ENCODE measurements at regions not wholly inside any gene's neighbourhood (a gene's known extent, or its start where the extent isn't known, plus 50 kb on each side); places are given as distances from the start of the nearest gene placed in this dataset.

- no peak for DNase-seq
Measured at GRCh38 chr6:44614396-44614795, 226.9 kb downstream of the CDC5L start.

- no peak for DNase-seq
Measured at GRCh38 chr6:44615621-44616020, 228.1 kb downstream of the CDC5L start.

GRCh38 chr6:44617416-44617815, 229.9 kb downstream of the CDC5L start:
- no peak for DNase-seq

GRCh38 chr6:44618371-44618770, 230.9 kb downstream of the CDC5L start:
- DNase-seq, result no peak

- no peak for DNase-seq
Measured at GRCh38 chr6:44620922-44621321, 233.4 kb downstream of the CDC5L start.

GRCh38 chr6:44621846-44622245, 234.3 kb downstream of the CDC5L start:
- DNase-seq, result no peak

GRCh38 chr6:44622555-44622954, 235.0 kb downstream of the CDC5L start:
- no peak for DNase-seq

GRCh38 chr6:44622956-44623355, 235.4 kb downstream of the CDC5L start:
- no peak for DNase-seq

GRCh38 chr6:44624226-44624625, 236.7 kb downstream of the CDC5L start:
- no peak for DNase-seq

- DNase-seq, result no peak
Measured at GRCh38 chr6:44624936-44625573, 237.5 kb downstream of the CDC5L start.

- DNase-seq, result no peak
Measured at GRCh38 chr6:44625996-44626395, 238.5 kb downstream of the CDC5L start.

- peak; percentile 61 for DNase-seq
Measured at GRCh38 chr6:44626616-44627015, 239.1 kb downstream of the CDC5L start.

- peak; percentile 81 for DNase-seq
Measured at GRCh38 chr6:44627091-44627882, 239.8 kb downstream of the CDC5L start.

GRCh38 chr6:44627883-44628271, 240.4 kb downstream of the CDC5L start:
- no peak for DNase-seq

- DNase-seq, result no peak
Measured at GRCh38 chr6:44628347-44628746, 240.8 kb downstream of the CDC5L start.

- DNase-seq, result peak; percentile 62
Measured at GRCh38 chr6:44629636-44630035, 242.1 kb downstream of the CDC5L start.

- DNase-seq, result peak; percentile 94
Measured at GRCh38 chr6:44630125-44631028, 242.9 kb downstream of the CDC5L start.

- DNase-seq, result peak; percentile 76
Measured at GRCh38 chr6:44631968-44632367, 244.5 kb downstream of the CDC5L start.

- no peak for DNase-seq
Measured at GRCh38 chr6:44634321-44634720, 246.8 kb downstream of the CDC5L start.

GRCh38 chr6:44635486-44635885, 248.0 kb downstream of the CDC5L start:
- DNase-seq, result no peak

GRCh38 chr6:44636561-44637248, 249.2 kb downstream of the CDC5L start:
- no peak for DNase-seq

- DNase-seq, result peak; percentile 83
Measured at GRCh38 chr6:44641344-44642031, 254.0 kb downstream of the CDC5L start.
